Trophoblast cell (in vitro differentiated cells and primary cell): ENCODE measurements at regions not wholly inside any gene's neighbourhood (a gene's known extent, or its start where the extent isn't known, plus 50 kb on each side); places are given as distances from the start of the nearest gene placed in this dataset.

Experiments
- DNase-seq, 2 donors: peaks; one replicate each; pipeline ENCODE4 v3.0.0-alpha.2; 2016
- H2AFZ ChIP-seq: 2 replicates; pipeline ENCODE4 v1.6.1; 2013; ENCODE audit warnings: low read length, moderate library complexity, mild to moderate bottlenecking; ENCODE audit not compliant: insufficient read depth, poor library complexity
- H2AK5ac ChIP-seq: 2 replicates; pipeline ENCODE4 v1.6.1; 2013; ENCODE audit warnings: mild to moderate bottlenecking, low read length
- H2BK120ac ChIP-seq: 2 replicates; pipeline ENCODE4 v1.6.1; 2013; ENCODE audit warnings: low read length, mild to moderate bottlenecking, moderate library complexity; ENCODE audit not compliant: insufficient read depth, poor library complexity
- H2BK12ac ChIP-seq: 2 replicates; pipeline ENCODE4 v1.6.1; 2013; ENCODE audit warnings: mild to moderate bottlenecking, low read length, moderate library complexity
- H2BK5ac ChIP-seq: 2 replicates; pipeline ENCODE4 v1.6.1; 2013; ENCODE audit warnings: low read length, low read depth, moderate library complexity, mild to moderate bottlenecking; ENCODE audit not compliant: poor library complexity
- H3K14ac ChIP-seq: 2 replicates; pipeline ENCODE4 v1.6.1; 2013; ENCODE audit warnings: mild to moderate bottlenecking, low read length
- H3K18ac ChIP-seq: 2 replicates; pipeline ENCODE4 v1.6.1; 2013; ENCODE audit warnings: mild to moderate bottlenecking, low read length
- H3K23ac ChIP-seq: 2 replicates; pipeline ENCODE4 v1.6.1; 2013; ENCODE audit warnings: low read length
- H3K27ac ChIP-seq: 2 replicates; pipeline ENCODE4 v1.5.1; 2013; ENCODE audit warnings: low read depth, mild to moderate bottlenecking, inconsistent platforms, low read length, moderate library complexity
- H3K27me3 ChIP-seq: 2 replicates; pipeline ENCODE4 v1.6.1; 2013; ENCODE audit warnings: inconsistent platforms, mild to moderate bottlenecking, low read length, moderate library complexity; ENCODE audit not compliant: insufficient read depth
- H3K36me3 ChIP-seq, 2 experiments: 1 replicate in 1 of 2; 2 replicates in 1 of 2; pipeline ENCODE4 v1.6.1; 2013; ENCODE audit warnings: low read length in 2 of 2, mild to moderate bottlenecking in 2 of 2, moderate library complexity in 1 of 2; ENCODE audit not compliant: insufficient read depth in 2 of 2, control insufficient read depth in 1 of 2
- H3K4ac ChIP-seq: 2 replicates; pipeline ENCODE4 v1.6.1; 2013; ENCODE audit warnings: low read depth, mild to moderate bottlenecking, low read length, moderate library complexity
- H3K4me1 ChIP-seq, 2 experiments: 1 replicate in 1 of 2; 2 replicates in 1 of 2; pipeline ENCODE4 v1.6.1; 2013; ENCODE audit warnings: low read length in 2 of 2, mild to moderate bottlenecking in 2 of 2, moderate library complexity in 1 of 2; ENCODE audit not compliant: insufficient read depth in 2 of 2, control insufficient read depth in 1 of 2
- H3K4me2 ChIP-seq: 2 replicates; pipeline ENCODE4 v1.6.1; 2013; ENCODE audit warnings: inconsistent platforms, mild to moderate bottlenecking, low read length, moderate library complexity
- H3K4me3 ChIP-seq: 2 replicates; pipeline ENCODE4 v1.5.1; 2013; ENCODE audit warnings: mild to moderate bottlenecking, low read depth, low read length, inconsistent platforms
- H3K79me1 ChIP-seq: one replicate; pipeline ENCODE4 v1.6.1; 2013; ENCODE audit warnings: low read length
- H3K79me2 ChIP-seq: 2 replicates; pipeline ENCODE4 v1.6.1; 2013; ENCODE audit warnings: low read length, mild to moderate bottlenecking; ENCODE audit not compliant: control insufficient read depth, insufficient read depth, poor library complexity
- H3K9ac ChIP-seq: 2 replicates; pipeline ENCODE4 v1.6.1; 2013; ENCODE audit warnings: mild to moderate bottlenecking, low read length
- H3K9me3 ChIP-seq: 2 replicates; pipeline ENCODE4 v1.6.1; 2013; ENCODE audit warnings: low read depth, mild to moderate bottlenecking, control low read depth, inconsistent platforms, low read length; ENCODE audit not compliant: insufficient read depth
- H4K12ac ChIP-seq: 2 replicates; pipeline ENCODE4 v1.6.1; 2013; ENCODE audit warnings: low read depth, mild to moderate bottlenecking, low read length, moderate library complexity
- H4K8ac ChIP-seq: 2 replicates; pipeline ENCODE4 v1.6.1; 2013; ENCODE audit warnings: low read depth, mild to moderate bottlenecking, low read length, moderate library complexity
- H4K91ac ChIP-seq: one replicate; pipeline ENCODE4 v1.6.1; 2013; ENCODE audit warnings: low read depth, mild to moderate bottlenecking, low read length, moderate library complexity
- whole genome bisulfite sequencing: extraction: QIAGEN DNeasy Blood & Tissue Kit; methylation state at CpG from one replicate; pipeline ENCODE4 v1.1.7; 2013; ENCODE audit warnings: missing lambda C conversion rate; ENCODE audit not compliant: insufficient read length, insufficient coverage; ENCODE audit errors: extremely low coverage; 5-methylcytosine and 5-hydroxymethylcytosine counted together

DNA sequence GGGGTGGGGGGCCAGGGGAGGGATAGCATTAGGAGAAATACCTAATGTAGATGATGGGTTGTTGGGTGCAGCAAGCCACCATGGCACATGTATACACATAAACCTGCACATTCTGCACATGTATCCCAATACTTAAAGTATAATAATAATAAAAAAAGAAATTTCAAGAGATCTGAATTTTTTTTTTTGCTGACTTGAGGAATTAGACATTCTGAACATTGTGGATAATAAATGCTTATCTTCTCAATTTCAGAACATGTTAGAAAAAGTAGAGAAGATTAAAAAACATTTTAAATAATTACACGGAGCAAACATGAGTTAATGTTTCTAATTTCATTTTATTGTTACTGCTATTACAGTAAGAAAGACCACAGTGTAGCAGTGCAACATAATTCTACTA, 230.4 kb downstream of the DTHD1 start:
- no peaks in the 10 kb centered on the region for H3K9me3 ChIP-seq
- H2BK120ac ChIP-seq: no peak overlapping the region
- H3K4ac ChIP-seq: no peak overlapping the region
- H3K23ac ChIP-seq: no peak overlapping the region
- no peak overlapping the region for H3K18ac ChIP-seq
- H3K14ac ChIP-seq: no peak overlapping the region
- H3K79me1 ChIP-seq: no peaks in the 10 kb centered on the region
- no peak overlapping the region for H4K12ac ChIP-seq
- no peaks in the 10 kb centered on the region for H3K36me3 ChIP-seq
- no peak overlapping the region for H2AK5ac ChIP-seq
- no peak overlapping the region for H4K91ac ChIP-seq
- no peak overlapping the region for H3K27ac ChIP-seq
- H3K4me2 ChIP-seq: no peak overlapping the region
- H3K4me1 ChIP-seq: no peaks in the 10 kb centered on the region
- no peak overlapping the region for H3K4me3 ChIP-seq
- WGBS: no CpG with 5 or more reads among the region's 1 CpG
- no peak overlapping the region for H3K9ac ChIP-seq
- H2BK12ac ChIP-seq: no peak overlapping the region
- no peak for DNase-seq
- no peak overlapping the region for H2BK5ac ChIP-seq
- no peak overlapping the region for H4K8ac ChIP-seq
- no peaks in the 10 kb centered on the region for H3K27me3 ChIP-seq
- no peaks in the 10 kb centered on the region for H3K79me2 ChIP-seq
- no peak overlapping the region for H2AFZ ChIP-seq

DNA sequence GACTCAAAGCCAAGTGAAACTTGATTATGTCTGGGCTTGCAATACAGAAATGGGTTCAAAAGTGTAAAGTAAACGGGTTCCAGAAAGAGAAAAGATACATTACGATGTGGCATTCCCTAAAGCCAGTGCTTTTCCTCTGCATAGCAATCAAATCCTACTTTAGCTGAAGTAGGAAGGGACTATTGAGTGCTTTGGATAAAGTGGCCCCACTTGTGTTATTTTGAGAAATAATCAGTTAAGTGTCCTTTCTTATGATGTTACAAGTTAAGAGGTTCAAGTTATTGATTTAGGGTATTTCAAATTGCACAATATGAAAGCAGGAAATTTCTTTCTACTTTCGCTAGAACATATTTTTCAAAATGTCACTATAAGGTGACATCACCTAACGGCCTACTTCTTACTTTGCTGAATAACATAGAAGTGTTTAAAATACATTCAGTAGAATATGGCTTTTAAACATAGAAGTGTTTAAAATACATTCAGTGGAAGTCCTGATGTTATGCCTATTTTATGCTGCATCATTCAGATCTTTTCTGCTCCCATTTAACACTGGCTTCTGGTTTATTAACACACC, 235.2 kb downstream of the DTHD1 start:
- no CpG with 5 or more reads among the region's 4 CpGs for WGBS
- Histone ChIP-seq H4K8ac (no peak overlapping the region), H3K27ac (no peak overlapping the region), H3K36me3 (no peaks in the 10 kb centered on the region), H3K23ac (no peak overlapping the region), H3K4me2 (no peak overlapping the region), H2BK5ac (no peak overlapping the region), H2BK12ac (no peak overlapping the region), H3K4me3 (no peak overlapping the region), H3K14ac (no peak overlapping the region), H3K79me2 (no peaks in the 10 kb centered on the region), H3K9ac (no peak overlapping the region), H2BK120ac (no peak overlapping the region), H4K12ac (no peak overlapping the region), H3K4ac (no peak overlapping the region), H3K9me3 (no peaks in the 10 kb centered on the region), H2AFZ (no peak overlapping the region), H3K27me3 (no peaks in the 10 kb centered on the region), H4K91ac (no peak overlapping the region), H3K18ac (no peak overlapping the region), H2AK5ac (no peak overlapping the region), H3K4me1 (no peaks in the 10 kb centered on the region), H3K79me1 (no peaks in the 10 kb centered on the region)
- no peak for DNase-seq

- DNase-seq: no peak
- no peak overlapping the region for H4K8ac ChIP-seq
- no peak overlapping the region for H3K18ac ChIP-seq
- no peak overlapping the region for H2BK12ac ChIP-seq
- no peak overlapping the region for H2AFZ ChIP-seq
- no peaks in the 10 kb centered on the region for H3K36me3 ChIP-seq
- no peaks in the 10 kb centered on the region for H3K4me1 ChIP-seq
- no peak overlapping the region for H2BK5ac ChIP-seq
- no peaks in the 10 kb centered on the region for H3K9me3 ChIP-seq
- no peak overlapping the region for H4K12ac ChIP-seq
- H2BK120ac ChIP-seq: no peak overlapping the region
- no peaks in the 10 kb centered on the region for H3K27me3 ChIP-seq
- no peak overlapping the region for H3K4me2 ChIP-seq
- H3K79me2 ChIP-seq: no peaks in the 10 kb centered on the region
- H3K9ac ChIP-seq: no peak overlapping the region
- H3K14ac ChIP-seq: no peak overlapping the region
- H3K23ac ChIP-seq: no peak overlapping the region
- no peak overlapping the region for H3K4ac ChIP-seq
- H3K79me1 ChIP-seq: no peaks in the 10 kb centered on the region
- H2AK5ac ChIP-seq: no peak overlapping the region
- H3K27ac ChIP-seq: no peak overlapping the region
- no peak overlapping the region for H4K91ac ChIP-seq
- no peak overlapping the region for H3K4me3 ChIP-seq
These were observed 241.8 kb downstream of the DTHD1 start for GRCh38 chr4:36523182-36523581.

DNA sequence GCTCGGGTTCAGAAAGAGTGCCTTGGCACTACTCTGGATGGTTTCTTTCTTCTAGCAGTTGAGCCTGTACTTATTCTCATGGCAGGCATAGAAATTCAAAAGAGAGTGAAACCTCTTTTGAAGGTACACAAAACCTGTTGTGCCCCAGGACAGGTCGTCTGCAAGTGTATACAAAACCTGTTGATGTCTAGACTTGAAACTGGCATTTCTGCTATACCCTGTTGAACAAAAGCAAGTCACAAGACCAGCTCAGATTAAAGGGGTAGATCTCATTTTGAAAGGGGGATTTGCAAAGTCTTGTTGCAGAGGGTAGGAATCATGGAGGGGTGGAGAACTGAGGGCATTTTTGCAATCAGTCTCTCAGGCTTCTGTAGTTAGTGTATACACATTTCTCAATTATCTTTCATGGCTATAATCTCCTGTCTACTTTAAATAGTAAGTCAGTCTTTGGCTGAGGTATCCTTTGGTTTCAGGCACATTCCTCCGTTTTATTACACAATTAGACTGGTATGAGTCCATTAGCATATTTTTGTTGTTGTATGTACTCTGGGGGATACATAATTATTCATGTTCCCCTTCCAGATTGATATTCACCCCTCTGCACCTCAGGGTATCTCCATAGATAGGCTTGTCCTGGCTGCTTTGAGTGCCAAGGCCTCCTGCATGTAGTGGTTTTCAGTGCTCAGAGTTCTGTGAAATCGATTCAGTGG, 251.4 kb downstream of the DTHD1 start:
- Histone ChIP-seq H2AK5ac (no peak overlapping the region), H3K9me3 (peaks cover 4% of the 10 kb centered on the region), H3K4me1 (no peaks in the 10 kb centered on the region), H3K4me3 (no peak overlapping the region), H2BK12ac (no peak overlapping the region), H4K12ac (no peak overlapping the region), H2BK5ac (no peak overlapping the region), H2BK120ac (no peak overlapping the region), H3K23ac (no peak overlapping the region), H3K9ac (no peak overlapping the region), H3K4ac (no peak overlapping the region), H3K79me2 (no peaks in the 10 kb centered on the region), H3K4me2 (no peak overlapping the region), H3K36me3 (no peaks in the 10 kb centered on the region), H3K18ac (no peak overlapping the region), H4K91ac (no peak overlapping the region), H3K79me1 (no peaks in the 10 kb centered on the region), H4K8ac (no peak overlapping the region), H3K27me3 (no peaks in the 10 kb centered on the region), H2AFZ (no peak overlapping the region), H3K14ac (no peak overlapping the region), H3K27ac (no peak overlapping the region)
- DNase-seq: no peak
- WGBS: no CpG with 5 or more reads among the region's 4 CpGs
